Upper lobe of right lung (tissue), 1 donor: ENCODE measurements at regions not wholly inside any gene's neighbourhood (a gene's known extent, or its start where the extent isn't known, plus 50 kb on each side); places are given as distances from the start of the nearest gene placed in this dataset.

ENCODE experiments used
- ATAC-seq: fragments of 200-7000 bp; cut with Tn5 transposase; one replicate; pipeline ENCODE4 v1.9.1; 2020; ENCODE audit warnings: mild to moderate bottlenecking, moderate library complexity
- DNase-seq: peaks from one replicate; pipeline ENCODE4 v3.0.0-alpha.2; 2020
- H3K27ac ChIP-seq: fragments of 200-600 bp; one replicate; pipeline ENCODE4 v1.8.0; 2022
- H3K27me3 ChIP-seq: fragments of 200-600 bp; one replicate; pipeline ENCODE4 v1.8.0; 2022; ENCODE audit warnings: mild to moderate bottlenecking
- H3K36me3 ChIP-seq: fragments of 200-600 bp; one replicate; pipeline ENCODE4 v1.8.0; 2022
- H3K4me1 ChIP-seq: fragments of 200-600 bp; one replicate; pipeline ENCODE4 v1.8.0; 2022
- H3K4me3 ChIP-seq: fragments of 200-600 bp; one replicate; pipeline ENCODE4 v1.8.0; 2022; ENCODE audit warnings: mild to moderate bottlenecking
- H3K9me3 ChIP-seq: fragments of 200-600 bp; one replicate; pipeline ENCODE4 v1.8.0; 2022
- CTCF ChIP-seq: fragments of 200-600 bp; IDR thresholded peaks from one replicate; pipeline ENCODE4 v1.8.0; 2022; ENCODE audit warnings: antibody characterized with exemption
- intact Hi-C: fragments of 100-400 bp; cut with DNase I; formaldehyde crosslinking; loops from one replicate; pipeline ENCODE4 v1.11.0; 2022
- donor health status: DM: no; HTN: yes; CAD: no; lungs with severe emphysema.

GRCh38 chr10:121654021-121654545 lies 55.8 kb upstream of the FGFR2 start:
- no peak for TF ChIP-seq CTCF
- DNase-seq (no peak), ATAC-seq (no peak)
- Histone ChIP-seq H3K9me3 (no peaks in the 10 kb centered on the region), H3K27me3 (no peaks in the 10 kb centered on the region), H3K27ac (no peak overlapping the region), H3K36me3 (no peaks in the 10 kb centered on the region), H3K4me3 (no peak overlapping the region), H3K4me1 (no peaks in the 10 kb centered on the region)
- intact Hi-C loops: no loop called here

GRCh38 chr10:121653608-121654007 lies 55.4 kb upstream of the FGFR2 start:
- no peaks in the 10 kb centered on the region for H3K9me3 ChIP-seq
- H3K36me3 ChIP-seq: no peaks in the 10 kb centered on the region
- ATAC-seq: peak; percentile 32
- H3K4me1 ChIP-seq: no peaks in the 10 kb centered on the region
- no peak overlapping the region for H3K27ac ChIP-seq
- DNase-seq: peak; percentile 40
- intact Hi-C loops: no loop called here
- H3K4me3 ChIP-seq: no peak overlapping the region
- TF ChIP-seq CTCF: no peak
- H3K27me3 ChIP-seq: no peaks in the 10 kb centered on the region

- H3K36me3 ChIP-seq: no peaks in the 10 kb centered on the region
- H3K27ac ChIP-seq: no peak overlapping the region
- no peak for TF ChIP-seq CTCF
- H3K4me3 ChIP-seq: no peak overlapping the region
- DNase-seq (peak; percentile 42), ATAC-seq (no peak)
- no peaks in the 10 kb centered on the region for H3K9me3 ChIP-seq
- intact Hi-C loops: no loop called here
- H3K27me3 ChIP-seq: no peaks in the 10 kb centered on the region
- H3K4me1 ChIP-seq: no peaks in the 10 kb centered on the region
Measured at GRCh38 chr10:121648493-121648892, 50.2 kb upstream of the FGFR2 start.

- Histone ChIP-seq H3K27me3 (no peaks in the 10 kb centered on the region), H3K9me3 (no peaks in the 10 kb centered on the region), H3K27ac (no peak overlapping the region), H3K36me3 (no peaks in the 10 kb centered on the region), H3K4me3 (no peak overlapping the region), H3K4me1 (no peaks in the 10 kb centered on the region)
- no peak for TF ChIP-seq CTCF
- intact Hi-C loops: no loop called here
- ATAC-seq (peak; percentile 8), DNase-seq (peak; percentile 40)
Measured at GRCh38 chr10:121648059-121648458, 49.8 kb upstream of the FGFR2 start.
